ELF-1 (cell line): ENCODE measurements at regions not wholly inside any gene's neighbourhood (a gene's known extent, or its start where the extent isn't known, plus 50 kb on each side); places are given as distances from the start of the nearest gene placed in this dataset.

Source experiments
- DNase-seq: peaks from one replicate; pipeline ENCODE4 v3.0.0-alpha.2; 2016; ENCODE audit warnings: low read depth, low spot score

GRCh38 chr5:174371600-174372094, 326.1 kb downstream of the NSG2 start:
- DNase-seq, result peak; percentile 46

- peak; percentile 11 for DNase-seq
These were observed 328.7 kb downstream of the NSG2 start for GRCh38 chr5:174374206-174374605.

GRCh38 chr5:174376056-174376455, 330.6 kb downstream of the NSG2 start:
- peak; percentile 85 for DNase-seq

- no peak for DNase-seq
These were observed 331.3 kb downstream of the NSG2 start for GRCh38 chr5:174376726-174377373.

- DNase-seq, result no peak
These were observed 332.8 kb downstream of the NSG2 start for GRCh38 chr5:174378121-174378874.

GRCh38 chr5:174380311-174380710, 334.8 kb downstream of the NSG2 start:
- DNase-seq, result no peak

- DNase-seq, result no peak
These were observed 335.7 kb downstream of the NSG2 start for GRCh38 chr5:174381241-174381640.

- DNase-seq, result peak; percentile 19
These were observed 338.0 kb downstream of the NSG2 start for GRCh38 chr5:174383210-174384167.

GRCh38 chr5:174384509-174384947, 339.0 kb downstream of the NSG2 start:
- no peak for DNase-seq

GRCh38 chr5:174386306-174386705, 338.1 kb upstream of the MSX2 start:
- DNase-seq, result no peak

GRCh38 chr5:174386846-174387245, 337.5 kb upstream of the MSX2 start:
- no peak for DNase-seq

- DNase-seq, result no peak
These were observed 336.9 kb upstream of the MSX2 start for GRCh38 chr5:174387448-174387847.

GRCh38 chr5:174392892-174393291, 331.5 kb upstream of the MSX2 start:
- no peak for DNase-seq

- DNase-seq, result no peak
These were observed 327.8 kb upstream of the MSX2 start for GRCh38 chr5:174396541-174396940.

- DNase-seq, result no peak
These were observed 327.2 kb upstream of the MSX2 start for GRCh38 chr5:174397206-174397605.

GRCh38 chr5:174398171-174398570, 326.2 kb upstream of the MSX2 start:
- DNase-seq, result no peak

GRCh38 chr5:174399411-174399810, 325.0 kb upstream of the MSX2 start:
- no peak for DNase-seq

- DNase-seq, result no peak
These were observed 323.9 kb upstream of the MSX2 start for GRCh38 chr5:174400461-174400860.

GRCh38 chr5:174401793-174402192, 322.6 kb upstream of the MSX2 start:
- no peak for DNase-seq

GRCh38 chr5:174402222-174402812, 322.1 kb upstream of the MSX2 start:
- peak; percentile 79 for DNase-seq

- DNase-seq, result no peak
These were observed 319.5 kb upstream of the MSX2 start for GRCh38 chr5:174404848-174405247.
